Ishikawa (cell line): ENCODE measurements at regions not wholly inside any gene's neighbourhood (a gene's known extent, or its start where the extent isn't known, plus 50 kb on each side); places are given as distances from the start of the nearest gene placed in this dataset.

ENCODE experiments used
- CEBPB ChIP-seq: IDR thresholded peaks from 2 replicates; pipeline ENCODE4 v1.6.1; 2012
- CREB1 ChIP-seq: IDR thresholded peaks from 2 replicates; pipeline ENCODE4 v1.6.1; 2012; ENCODE audit warnings: low read depth
- EGR1 ChIP-seq: IDR thresholded peaks from 2 replicates; pipeline ENCODE4 v1.6.1; 2012
- EP300 ChIP-seq: IDR thresholded peaks from 2 replicates; pipeline ENCODE4 v1.6.1; 2012; ENCODE audit warnings: borderline replicate concordance
- TAF1 ChIP-seq: IDR thresholded peaks from 2 replicates; pipeline ENCODE4 v1.6.1; 2012; ENCODE audit warnings: low read depth, mild to moderate bottlenecking
- TCF12 ChIP-seq: IDR thresholded peaks from 2 replicates; pipeline ENCODE4 v1.6.1; 2012; ENCODE audit warnings: low read depth
- YY1 ChIP-seq: IDR thresholded peaks from 2 replicates; pipeline ENCODE4 v1.6.1; 2012; ENCODE audit warnings: low read depth
- ZBTB7A ChIP-seq: IDR thresholded peaks from 2 replicates; pipeline ENCODE4 v1.6.1; 2012; ENCODE audit warnings: low read depth
- TF ChIP-seq, protein P1 (sequence below): IDR thresholded peaks from 2 replicates; pipeline ENCODE4 v1.6.1; 2012; ENCODE audit warnings: low read depth, mild to moderate bottlenecking

DNA sequence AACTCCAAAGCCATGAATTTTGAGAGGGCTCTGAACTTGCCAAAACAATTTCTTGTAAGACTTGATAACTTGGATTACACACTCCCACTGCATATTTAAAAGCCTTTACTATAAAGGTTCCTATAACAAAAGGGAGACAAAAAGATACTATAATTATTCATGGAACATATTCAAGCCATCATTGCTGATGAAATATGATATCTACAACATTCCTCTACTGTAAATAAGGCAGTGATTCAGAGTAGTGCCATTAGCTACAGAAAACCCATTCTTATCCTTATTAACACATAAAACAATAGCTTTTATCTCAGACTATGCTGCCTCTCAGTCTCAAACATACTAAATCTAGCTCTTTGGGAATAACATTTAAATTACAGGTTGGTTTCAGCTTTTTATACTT is 675.5 kb upstream of the CXADR start:
- TF ChIP-seq, protein P1, sequence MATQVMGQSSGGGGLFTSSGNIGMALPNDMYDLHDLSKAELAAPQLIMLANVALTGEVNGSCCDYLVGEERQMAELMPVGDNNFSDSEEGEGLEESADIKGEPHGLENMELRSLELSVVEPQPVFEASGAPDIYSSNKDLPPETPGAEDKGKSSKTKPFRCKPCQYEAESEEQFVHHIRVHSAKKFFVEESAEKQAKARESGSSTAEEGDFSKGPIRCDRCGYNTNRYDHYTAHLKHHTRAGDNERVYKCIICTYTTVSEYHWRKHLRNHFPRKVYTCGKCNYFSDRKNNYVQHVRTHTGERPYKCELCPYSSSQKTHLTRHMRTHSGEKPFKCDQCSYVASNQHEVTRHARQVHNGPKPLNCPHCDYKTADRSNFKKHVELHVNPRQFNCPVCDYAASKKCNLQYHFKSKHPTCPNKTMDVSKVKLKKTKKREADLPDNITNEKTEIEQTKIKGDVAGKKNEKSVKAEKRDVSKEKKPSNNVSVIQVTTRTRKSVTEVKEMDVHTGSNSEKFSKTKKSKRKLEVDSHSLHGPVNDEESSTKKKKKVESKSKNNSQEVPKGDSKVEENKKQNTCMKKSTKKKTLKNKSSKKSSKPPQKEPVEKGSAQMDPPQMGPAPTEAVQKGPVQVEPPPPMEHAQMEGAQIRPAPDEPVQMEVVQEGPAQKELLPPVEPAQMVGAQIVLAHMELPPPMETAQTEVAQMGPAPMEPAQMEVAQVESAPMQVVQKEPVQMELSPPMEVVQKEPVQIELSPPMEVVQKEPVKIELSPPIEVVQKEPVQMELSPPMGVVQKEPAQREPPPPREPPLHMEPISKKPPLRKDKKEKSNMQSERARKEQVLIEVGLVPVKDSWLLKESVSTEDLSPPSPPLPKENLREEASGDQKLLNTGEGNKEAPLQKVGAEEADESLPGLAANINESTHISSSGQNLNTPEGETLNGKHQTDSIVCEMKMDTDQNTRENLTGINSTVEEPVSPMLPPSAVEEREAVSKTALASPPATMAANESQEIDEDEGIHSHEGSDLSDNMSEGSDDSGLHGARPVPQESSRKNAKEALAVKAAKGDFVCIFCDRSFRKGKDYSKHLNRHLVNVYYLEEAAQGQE: no peak
- TF ChIP-seq CEBPB (no peak), TCF12 (no peak), TAF1 (no peak), ZBTB7A (no peak), CREB1 (no peak), YY1 (no peak), EP300 (no peak), EGR1 (no peak)
